Esophagus squamous epithelium (tissue), 5 donors: ENCODE measurements at regions not wholly inside any gene's neighbourhood (a gene's known extent, or its start where the extent isn't known, plus 50 kb on each side); places are given as distances from the start of the nearest gene placed in this dataset.

Source experiments
- DNase-seq: peaks from one replicate; lab custom pipeline; 2025; lab: John Stamatoyannopoulos, UW
- H3K27ac ChIP-seq, 4 donors: fragments of 200-600 bp; sonication (generic); one replicate each; pipeline ENCODE4 v1.5.1; 2016 to 2019; ENCODE audit warnings: mild to moderate bottlenecking in 1 of 4
- H3K27me3 ChIP-seq, 4 donors: fragments of 200-600 bp; sonication (generic); 1 replicate in 3 of 4; 2 replicates in 1 of 4; pipeline versions ENCODE4 v1.5.1 to v1.6.0; 2017 to 2021; ENCODE audit warnings: antibody characterized with exemption in 1 of 4
- H3K36me3 ChIP-seq, 3 donors: fragments of 200-600 bp; sonication (generic); one replicate each; pipeline ENCODE4 v1.5.1; 2016 to 2019
- H3K4me1 ChIP-seq, 3 donors: fragments of 200-600 bp; sonication (generic); one replicate each; pipeline ENCODE4 v1.5.1; 2017 to 2019
- H3K4me3 ChIP-seq, 4 donors: fragments of 200-600 bp; sonication (generic); 1 replicate in 3 of 4; 2 replicates in 1 of 4; pipeline ENCODE4 v1.5.1; 2016 to 2019; ENCODE audit warnings: mild to moderate bottlenecking in 2 of 4, moderate library complexity in 1 of 4
- H3K9me3 ChIP-seq, 3 donors: fragments of 200-600 bp; sonication (generic); one replicate each; pipeline ENCODE4 v1.5.1; 2016 to 2019
- POLR2A ChIP-seq, 4 donors: fragments of 450-650 bp; IDR thresholded peaks; one replicate each; pipeline ENCODE4 v1.6.1; 2017; ENCODE audit warnings: antibody characterized with exemption in 4 of 4, mild to moderate bottlenecking in 4 of 4, moderate library complexity in 3 of 4
- WGBS, 2 donors: methylation state at CpG; one replicate each; pipeline ENCODE4 v1.1.5; 2018; 5-methylcytosine and 5-hydroxymethylcytosine counted together
- intact Hi-C: fragments of 100-400 bp; cut with DNase I; formaldehyde crosslinking; loops from one replicate; pipeline ENCODE4 v1.15.0; 2022
- TF ChIP-seq, protein P1 (sequence below), 6 experiments: fragments of 450-650 bp in 4 of 6; fragments of 200-600 bp in 2 of 6; sonication (generic) in 2 of 6; IDR thresholded peaks; one replicate each; pipeline ENCODE4 v1.5.1; 2016 to 2019; ENCODE audit warnings: antibody characterized with exemption in 6 of 6, mild to moderate bottlenecking in 4 of 6, moderate library complexity in 4 of 6
- donor health status: DM: yes; HTN: yes; CAD: no.

DNA sequence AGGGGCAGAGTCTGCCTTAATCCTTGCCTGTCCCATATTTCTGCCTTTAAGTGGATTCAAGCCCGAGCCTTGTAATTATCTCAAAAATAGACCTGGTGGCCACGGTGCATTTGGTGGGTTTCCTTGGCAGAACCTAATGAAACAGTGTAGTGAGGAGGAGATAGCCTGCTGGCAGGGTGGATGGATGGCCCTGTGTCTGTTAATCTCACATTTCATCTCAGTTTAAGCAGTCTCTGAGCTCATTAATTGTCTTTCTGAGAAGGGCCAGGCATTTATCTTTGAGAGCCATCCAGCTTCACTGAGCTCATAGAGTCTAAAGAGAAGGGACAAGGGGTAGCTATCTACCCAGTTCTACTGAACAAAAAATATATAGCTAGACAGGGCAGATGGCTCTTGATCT is 364.0 kb upstream of the EEF2KMT start:
- TF ChIP-seq POLR2A (IDR thresholded peaks at IDR 0.05), result no peak
- TF ChIP-seq, protein P1, sequence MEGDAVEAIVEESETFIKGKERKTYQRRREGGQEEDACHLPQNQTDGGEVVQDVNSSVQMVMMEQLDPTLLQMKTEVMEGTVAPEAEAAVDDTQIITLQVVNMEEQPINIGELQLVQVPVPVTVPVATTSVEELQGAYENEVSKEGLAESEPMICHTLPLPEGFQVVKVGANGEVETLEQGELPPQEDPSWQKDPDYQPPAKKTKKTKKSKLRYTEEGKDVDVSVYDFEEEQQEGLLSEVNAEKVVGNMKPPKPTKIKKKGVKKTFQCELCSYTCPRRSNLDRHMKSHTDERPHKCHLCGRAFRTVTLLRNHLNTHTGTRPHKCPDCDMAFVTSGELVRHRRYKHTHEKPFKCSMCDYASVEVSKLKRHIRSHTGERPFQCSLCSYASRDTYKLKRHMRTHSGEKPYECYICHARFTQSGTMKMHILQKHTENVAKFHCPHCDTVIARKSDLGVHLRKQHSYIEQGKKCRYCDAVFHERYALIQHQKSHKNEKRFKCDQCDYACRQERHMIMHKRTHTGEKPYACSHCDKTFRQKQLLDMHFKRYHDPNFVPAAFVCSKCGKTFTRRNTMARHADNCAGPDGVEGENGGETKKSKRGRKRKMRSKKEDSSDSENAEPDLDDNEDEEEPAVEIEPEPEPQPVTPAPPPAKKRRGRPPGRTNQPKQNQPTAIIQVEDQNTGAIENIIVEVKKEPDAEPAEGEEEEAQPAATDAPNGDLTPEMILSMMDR (IDR thresholded peaks at IDR 0.05), result no peak

DNA sequence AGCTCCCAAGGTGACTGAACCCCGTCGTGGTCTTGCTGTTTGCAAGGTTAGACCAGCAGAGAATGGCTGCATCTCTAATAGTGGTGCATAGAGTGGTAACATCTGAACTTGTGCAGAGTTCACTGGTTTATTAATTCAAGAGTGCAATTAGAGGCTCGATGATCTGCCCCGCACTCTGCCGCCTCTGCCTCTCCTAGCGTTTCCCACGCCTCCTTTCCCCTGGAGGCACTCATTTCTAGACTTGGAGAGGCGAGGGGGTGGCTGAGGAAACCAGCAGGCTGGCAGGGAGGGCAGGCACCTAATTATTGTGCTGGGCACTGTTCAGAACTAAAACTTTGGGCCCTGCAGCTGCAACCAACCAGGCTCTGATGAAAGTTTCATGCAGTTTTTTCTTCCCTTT is 363.5 kb upstream of the EEF2KMT start:
- Histone ChIP-seq H3K27ac (no peak overlapping the region), H3K4me3 (no peak overlapping the region), H3K36me3 (no peaks in the 10 kb centered on the region), H3K4me1 (no peaks in the 10 kb centered on the region), H3K9me3 (no peaks in the 10 kb centered on the region), H3K27me3 (peaks cover 0 to 4% (median 0%) of the 10 kb centered on the region in 4 donors)
- WGBS, 2 donors, result 57 to 67% methylated on average over 3 to 8 of the region's 8 CpGs
- TF ChIP-seq, protein P1 (IDR thresholded peaks at IDR 0.05), result no peak
- no peak for TF ChIP-seq POLR2A (IDR thresholded peaks at IDR 0.05)
- DNase-seq, result no peak
- intact Hi-C loops, result no loop called here

More for the DNA sequence above, 364.0 kb upstream of the EEF2KMT start:
- intact Hi-C loops, result no loop called here
- Histone ChIP-seq H3K27me3 (peaks cover 0 to 4% (median 0%) of the 10 kb centered on the region in 4 donors), H3K4me1 (no peaks in the 10 kb centered on the region), H3K4me3 (no peak overlapping the region), H3K36me3 (no peaks in the 10 kb centered on the region), H3K9me3 (no peaks in the 10 kb centered on the region), H3K27ac (no peak overlapping the region)
- 58 to 68% methylated on average over 1 to 2 of the region's 2 CpGs for WGBS, 2 donors
- DNase-seq, result no peak

DNA sequence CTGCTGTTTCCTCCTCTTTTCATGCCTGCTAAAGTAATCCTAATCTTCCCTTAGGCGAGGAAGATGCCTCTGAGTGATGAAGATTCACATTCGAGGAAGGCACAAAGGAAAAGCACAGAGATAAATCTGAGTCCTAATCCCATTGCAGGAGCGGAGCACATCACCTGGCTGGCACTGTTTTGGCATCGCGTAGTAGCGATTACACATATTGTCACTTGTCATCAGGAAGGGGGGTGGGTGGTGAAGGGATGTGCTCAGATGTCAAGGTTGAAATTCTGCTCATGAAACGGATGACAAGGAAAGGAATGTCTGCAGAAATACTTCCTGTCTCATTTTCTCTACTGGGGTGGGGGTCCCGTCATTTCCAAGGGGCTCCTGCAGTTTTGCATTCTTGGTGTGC is 363.1 kb upstream of the EEF2KMT start:
- no peak for TF ChIP-seq POLR2A (IDR thresholded peaks at IDR 0.05)
- TF ChIP-seq, protein P1 (IDR thresholded peaks at IDR 0.05), result no peak
- H3K9me3 ChIP-seq, result no peaks in the 10 kb centered on the region
- H3K4me3 ChIP-seq, result no peak overlapping the region
- H3K27ac ChIP-seq, result no peak overlapping the region
- H3K27me3 ChIP-seq, result peaks cover 0 to under 1% (median 0%) of the 10 kb centered on the region in 4 donors
- intact Hi-C loops, result no loop called here
- WGBS, 2 donors, result 18 to 73% methylated on average over 4 to 7 of the region's 8 CpGs
- no peaks in the 10 kb centered on the region for H3K36me3 ChIP-seq
- no peaks in the 10 kb centered on the region for H3K4me1 ChIP-seq
- no peak for DNase-seq

DNA sequence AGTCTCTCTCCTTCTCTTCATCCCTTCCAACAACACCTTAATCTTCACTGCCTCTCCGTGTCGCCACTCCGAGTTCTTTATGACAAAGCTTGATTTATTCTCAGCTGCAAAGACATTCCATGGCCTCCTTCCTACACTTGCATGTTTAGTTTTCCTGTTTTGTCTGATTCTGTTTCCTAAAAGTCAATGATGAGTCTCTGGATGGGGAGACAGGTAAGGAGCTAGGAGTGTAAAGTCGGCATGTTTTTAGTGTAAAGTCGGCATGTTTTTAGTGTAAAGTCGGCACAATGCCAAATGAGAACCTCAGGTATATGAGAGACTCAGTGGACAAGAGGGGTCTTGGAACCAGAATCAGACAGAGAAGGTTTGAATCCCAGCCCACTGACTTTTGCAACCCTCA is 362.3 kb upstream of the EEF2KMT start:
- Histone ChIP-seq H3K27me3 (no peaks in the 10 kb centered on the region), H3K4me1 (no peaks in the 10 kb centered on the region), H3K9me3 (no peaks in the 10 kb centered on the region), H3K36me3 (no peaks in the 10 kb centered on the region), H3K27ac (no peak overlapping the region), H3K4me3 (no peak overlapping the region)
- no peak for TF ChIP-seq POLR2A (IDR thresholded peaks at IDR 0.05)
- TF ChIP-seq, protein P1 (IDR thresholded peaks at IDR 0.05), result no peak
- WGBS, 2 donors, result 73 to 83% methylated on average over 3 to 6 of the region's 6 CpGs
- intact Hi-C loops, result no loop called here
- no peak for DNase-seq

DNA sequence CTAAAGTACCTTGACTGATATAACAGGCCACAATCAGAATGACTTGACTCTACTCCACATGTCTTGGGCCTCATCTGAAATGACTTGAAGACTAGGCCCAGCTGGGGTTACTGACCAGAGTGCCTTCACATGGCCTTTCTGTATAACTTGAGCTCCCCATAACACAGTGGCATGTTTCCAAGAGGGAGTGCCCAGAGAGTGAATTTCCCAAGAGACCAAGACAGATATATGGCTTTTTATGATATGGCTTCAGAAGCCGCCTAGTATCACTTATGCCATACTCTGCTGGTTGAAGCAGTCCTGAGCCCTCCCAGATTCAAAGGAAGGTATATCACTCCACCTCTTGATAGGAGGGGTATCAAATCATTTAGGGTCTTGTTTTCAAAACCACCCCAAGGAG is 357.5 kb upstream of the EEF2KMT start:
- 83 to 92% methylated on average over 1 of the region's 1 CpG for WGBS, 2 donors
- Histone ChIP-seq H3K4me1 (no peaks in the 10 kb centered on the region), H3K9me3 (no peaks in the 10 kb centered on the region), H3K4me3 (no peak overlapping the region), H3K36me3 (no peaks in the 10 kb centered on the region), H3K27me3 (peaks cover 0 to 16% (median 0%) of the 10 kb centered on the region in 4 donors), H3K27ac (no peak overlapping the region)
- no peak for TF ChIP-seq POLR2A (IDR thresholded peaks at IDR 0.05)
- TF ChIP-seq, protein P1 (IDR thresholded peaks at IDR 0.05), result no peak
- intact Hi-C loops, result no loop called here
- DNase-seq, result no peak
